Neuronal stem cell (in vitro differentiated cells): ENCODE measurements at regions not wholly inside any gene's neighbourhood (a gene's known extent, or its start where the extent isn't known, plus 50 kb on each side); places are given as distances from the start of the nearest gene placed in this dataset.

Source experiments
- DNase-seq: peaks from one replicate; pipeline ENCODE4 v3.0.0-alpha.2; 2013; ENCODE audit warnings: low spot score
- H2AFZ ChIP-seq: one replicate; pipeline ENCODE4 v1.6.1; 2013; ENCODE audit warnings: mild to moderate bottlenecking, low read length, inconsistent platforms
- H2AK5ac ChIP-seq: 2 replicates; pipeline ENCODE4 v1.6.1; 2013; ENCODE audit warnings: low read depth, mild to moderate bottlenecking, inconsistent platforms, low read length, moderate library complexity, mixed read lengths
- H2BK120ac ChIP-seq: 2 replicates; pipeline ENCODE4 v1.6.1; 2013; ENCODE audit warnings: low read depth, mild to moderate bottlenecking, inconsistent platforms, low read length, moderate library complexity, mixed read lengths
- H2BK12ac ChIP-seq: one replicate; pipeline ENCODE4 v1.6.1; 2013; ENCODE audit warnings: low read length, inconsistent platforms
- H2BK15ac ChIP-seq: 2 replicates; pipeline ENCODE4 v1.6.1; 2013; ENCODE audit warnings: mild to moderate bottlenecking, low read length, inconsistent platforms, mixed read lengths
- H2BK5ac ChIP-seq: one replicate; pipeline ENCODE4 v1.6.1; 2013; ENCODE audit warnings: inconsistent platforms, mild to moderate bottlenecking, low read length, moderate library complexity
- H3K14ac ChIP-seq: one replicate; pipeline ENCODE4 v1.6.1; 2013; ENCODE audit warnings: low read length, inconsistent platforms
- H3K18ac ChIP-seq: 2 replicates; pipeline ENCODE4 v1.6.1; 2013; ENCODE audit warnings: low read length, inconsistent platforms
- H3K23ac ChIP-seq: 2 replicates; pipeline ENCODE4 v1.6.1; 2013; ENCODE audit warnings: low read depth, mild to moderate bottlenecking, mixed read lengths, low read length, inconsistent platforms; ENCODE audit not compliant: poor library complexity
- H3K27ac ChIP-seq: replicated peaks from 3 replicates; pipeline ENCODE4 v1.5.1; 2013; ENCODE audit warnings: low read length, inconsistent platforms
- H3K27me3 ChIP-seq, 3 experiments: 2 replicates each; pipeline ENCODE4 v1.6.1; 2013; ENCODE audit warnings: low read length in 3 of 3, mild to moderate bottlenecking in 2 of 3, inconsistent platforms in 1 of 3, low read depth in 1 of 3, mixed read lengths in 1 of 3, moderate library complexity in 1 of 3; ENCODE audit not compliant: control insufficient read depth in 3 of 3, insufficient read depth in 3 of 3
- H3K36me3 ChIP-seq, 2 donors: replicated peaks in 1 of 2; 2 replicates each; pipeline ENCODE4 v1.6.1; 2013; ENCODE audit warnings: low read length in 2 of 2; ENCODE audit not compliant: control insufficient read depth in 2 of 2, insufficient read depth in 2 of 2
- H3K4ac ChIP-seq: 2 replicates; pipeline ENCODE4 v1.6.1; 2013; ENCODE audit warnings: inconsistent platforms, mild to moderate bottlenecking, low read length, moderate library complexity
- H3K4me1 ChIP-seq, 2 donors: 1 replicate in 1 of 2; 2 replicates in 1 of 2; pipeline ENCODE4 v1.6.1; 2013; ENCODE audit warnings: low read length in 2 of 2, low read depth in 1 of 2; ENCODE audit not compliant: control insufficient read depth in 2 of 2, insufficient read depth in 1 of 2
- H3K4me2 ChIP-seq: one replicate; pipeline ENCODE4 v1.6.1; 2013; ENCODE audit warnings: mild to moderate bottlenecking, low read length, inconsistent platforms; ENCODE audit not compliant: insufficient read depth, poor library complexity, severe bottlenecking
- H3K4me3 ChIP-seq, 2 donors: 2 replicates each; pipeline ENCODE4 v1.5.1; 2013; ENCODE audit warnings: low read length in 2 of 2, mild to moderate bottlenecking in 2 of 2, inconsistent platforms in 1 of 2, moderate library complexity in 1 of 2
- H3K79me1 ChIP-seq: one replicate; pipeline ENCODE4 v1.6.1; 2013; ENCODE audit warnings: low read depth, mild to moderate bottlenecking, inconsistent platforms, low read length, moderate library complexity
- H3K9ac ChIP-seq: one replicate; pipeline ENCODE4 v1.6.1; 2013; ENCODE audit warnings: mild to moderate bottlenecking, low read depth, low read length, inconsistent platforms; ENCODE audit not compliant: poor library complexity
- H3K9me3 ChIP-seq, 2 donors: replicated peaks in 1 of 2; 2 replicates each; pipeline versions ENCODE3 to v1.6.1; 2013; ENCODE audit warnings: low read length in 2 of 2, mild to moderate bottlenecking in 2 of 2, inconsistent platforms in 1 of 2, low read depth in 1 of 2, mixed read lengths in 1 of 2, moderate library complexity in 1 of 2; ENCODE audit not compliant: control insufficient read depth in 2 of 2, insufficient read depth in 1 of 2
- H4K8ac ChIP-seq: one replicate; pipeline ENCODE4 v1.6.1; 2013; ENCODE audit warnings: low read depth, mild to moderate bottlenecking, inconsistent platforms, low read length, moderate library complexity
- H4K91ac ChIP-seq: one replicate; pipeline ENCODE4 v1.6.1; 2013; ENCODE audit warnings: low read length, low read depth, mild to moderate bottlenecking, inconsistent platforms; ENCODE audit not compliant: poor library complexity
- WGBS, 2 donors: extraction: QIAGEN DNeasy Blood & Tissue Kit; methylation state at CpG; one replicate each; pipeline ENCODE4 v1.1.7; 2013; ENCODE audit warnings: missing lambda C conversion rate in 2 of 2, mixed read lengths in 1 of 2; ENCODE audit not compliant: insufficient read length in 2 of 2, insufficient replicate concordance in 1 of 2; ENCODE audit errors: extremely low coverage in 2 of 2; 5-methylcytosine and 5-hydroxymethylcytosine counted together

DNA sequence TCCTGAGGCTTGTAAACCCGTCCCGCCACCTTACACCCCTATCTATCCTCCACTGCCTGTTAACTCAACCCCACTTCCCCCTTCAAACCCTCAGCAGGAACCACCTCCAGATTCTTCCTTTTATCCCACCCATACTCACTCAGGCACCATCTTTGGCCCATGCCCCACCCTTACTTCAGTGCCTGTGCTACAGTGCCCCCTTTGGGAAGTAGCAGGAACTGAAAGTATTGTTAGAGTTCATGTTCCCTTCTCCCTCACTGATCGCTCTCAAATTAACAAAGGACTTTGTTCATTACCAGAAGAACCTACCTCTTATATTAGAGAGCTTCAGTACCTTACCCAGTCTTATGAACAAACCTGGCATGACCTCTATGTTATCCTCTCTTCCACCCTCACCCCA lies 92.2 kb upstream of the MOCS2 start:
- no peak overlapping the region for H2AK5ac ChIP-seq
- no peak overlapping the region for H3K23ac ChIP-seq
- no peak overlapping the region for H2BK5ac ChIP-seq
- H3K36me3 ChIP-seq, result no peaks in the 10 kb centered on the region
- H3K18ac ChIP-seq, result no peak overlapping the region
- H3K27me3 ChIP-seq, result no peaks in the 10 kb centered on the region
- H2BK12ac ChIP-seq, result no peak overlapping the region
- no peak overlapping the region for H2BK15ac ChIP-seq
- H2AFZ ChIP-seq, result no peak overlapping the region
- H3K9me3 ChIP-seq, result no peaks in the 10 kb centered on the region
- no peak overlapping the region for H3K4ac ChIP-seq
- H3K27ac ChIP-seq, result no peak overlapping the region
- H3K4me2 ChIP-seq, result no peak overlapping the region
- no peaks in the 10 kb centered on the region for H3K79me1 ChIP-seq
- H3K4me3 ChIP-seq, result no peak overlapping the region
- H3K9ac ChIP-seq, result no peak overlapping the region
- H2BK120ac ChIP-seq, result no peak overlapping the region
- H4K8ac ChIP-seq, result no peak overlapping the region
- H3K4me1 ChIP-seq, result no peaks in the 10 kb centered on the region
- no peak overlapping the region for H3K14ac ChIP-seq
- DNase-seq, result no peak
- no CpG with 5 or more reads among the region's 3 CpGs for WGBS, 2 donors
- H4K91ac ChIP-seq, result no peak overlapping the region

DNA sequence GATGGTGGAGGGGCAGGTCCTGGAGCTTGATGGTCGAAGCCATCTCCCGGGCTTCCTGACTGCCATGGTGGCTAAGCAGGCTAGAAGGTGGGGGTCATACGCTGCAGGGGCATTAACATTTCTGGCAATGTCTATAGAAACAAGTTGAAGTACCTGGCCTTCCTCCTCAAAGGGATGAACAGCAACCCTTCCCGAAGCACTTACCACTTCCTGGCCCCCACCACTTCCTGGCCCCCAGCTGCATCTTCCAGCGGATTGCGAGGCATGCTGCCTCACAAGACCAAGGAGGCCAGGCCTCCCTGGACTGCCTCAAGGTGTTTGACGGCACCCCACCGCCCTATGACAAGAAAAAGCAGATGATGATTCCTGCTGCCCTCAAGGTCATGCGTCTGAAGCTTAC lies 97.0 kb upstream of the MOCS2 start:
- Histone ChIP-seq H3K14ac (no peak overlapping the region), H3K27ac (no peak overlapping the region), H3K27me3 (no peaks in the 10 kb centered on the region), H3K4me1 (no peaks in the 10 kb centered on the region), H2AFZ (no peak overlapping the region), H2BK5ac (no peak overlapping the region), H3K4me3 (no peak overlapping the region), H3K9ac (no peak overlapping the region), H3K23ac (no peak overlapping the region), H3K36me3 (no peaks in the 10 kb centered on the region), H3K4ac (no peak overlapping the region), H2BK12ac (no peak overlapping the region), H3K4me2 (no peak overlapping the region), H4K91ac (no peak overlapping the region), H2AK5ac (no peak overlapping the region), H4K8ac (no peak overlapping the region), H3K9me3 (no peaks in the 10 kb centered on the region), H2BK120ac (no peak overlapping the region), H3K18ac (no peak overlapping the region), H3K79me1 (no peaks in the 10 kb centered on the region), H2BK15ac (no peak overlapping the region)
- no CpG with 5 or more reads among the region's 9 CpGs for WGBS, 2 donors
- no peak for DNase-seq

DNA sequence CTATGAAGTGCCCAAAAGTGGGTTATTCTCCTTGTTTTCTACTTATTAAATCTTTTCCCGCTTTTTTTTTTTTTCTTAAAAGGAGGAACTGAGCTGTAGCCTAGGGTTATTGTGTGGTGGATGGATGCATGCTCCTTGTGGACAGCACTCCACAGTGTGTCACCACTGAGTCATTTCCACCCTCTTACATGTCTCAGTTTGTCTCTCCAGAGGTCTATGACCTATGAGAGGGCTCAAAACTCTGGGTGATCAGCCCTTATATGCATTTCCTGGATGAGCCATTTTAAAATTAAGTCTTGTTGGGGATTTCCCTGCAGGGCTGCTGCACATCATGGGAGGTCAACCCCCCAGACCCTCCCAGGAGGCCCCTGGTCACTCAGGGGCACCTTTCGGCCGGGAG lies 102.2 kb upstream of the MOCS2 start:
- H3K4me3 ChIP-seq, result no peak overlapping the region
- no peak overlapping the region for H3K9ac ChIP-seq
- H3K27me3 ChIP-seq, result no peaks in the 10 kb centered on the region
- H3K4me1 ChIP-seq, result no peaks in the 10 kb centered on the region
- no peaks in the 10 kb centered on the region for H3K36me3 ChIP-seq
- WGBS, 2 donors, result no CpG with 5 or more reads among the region's 3 CpGs
- no peak overlapping the region for H2BK15ac ChIP-seq
- H3K18ac ChIP-seq, result no peak overlapping the region
- no peak overlapping the region for H2AK5ac ChIP-seq
- no peak for DNase-seq
- H2BK120ac ChIP-seq, result no peak overlapping the region
- H3K4ac ChIP-seq, result no peak overlapping the region
- H4K8ac ChIP-seq, result no peak overlapping the region
- no peak overlapping the region for H3K14ac ChIP-seq
- no peak overlapping the region for H2AFZ ChIP-seq
- no peak overlapping the region for H3K23ac ChIP-seq
- no peak overlapping the region for H4K91ac ChIP-seq
- no peaks in the 10 kb centered on the region for H3K79me1 ChIP-seq
- no peaks in the 10 kb centered on the region for H3K9me3 ChIP-seq
- no peak overlapping the region for H2BK5ac ChIP-seq
- H2BK12ac ChIP-seq, result no peak overlapping the region
- H3K4me2 ChIP-seq, result no peak overlapping the region
- no peak overlapping the region for H3K27ac ChIP-seq

DNA sequence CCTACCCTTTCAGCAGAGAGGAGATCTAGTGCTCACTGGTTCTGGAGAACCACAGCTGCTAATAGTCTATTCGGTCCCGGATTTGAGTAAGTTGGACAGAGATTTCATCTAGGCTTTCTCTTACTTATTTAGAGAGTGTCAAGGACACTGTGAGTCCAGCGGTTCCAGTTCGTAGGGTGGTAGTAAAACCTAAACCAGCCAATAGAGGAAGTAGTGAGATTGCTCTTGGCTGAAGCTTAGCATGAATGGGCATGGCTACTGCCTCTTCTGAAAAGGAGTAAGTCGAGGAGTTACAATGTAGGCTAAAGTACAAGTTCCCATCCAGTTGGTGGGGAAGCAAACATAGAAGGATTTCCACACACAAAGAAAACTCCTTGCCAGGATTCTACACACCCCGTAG lies 109.6 kb upstream of the MOCS2 start:
- H3K4ac ChIP-seq, result no peak overlapping the region
- H3K4me1 ChIP-seq, result no peaks in the 10 kb centered on the region
- no peak overlapping the region for H3K4me3 ChIP-seq
- no peak overlapping the region for H2BK12ac ChIP-seq
- H4K91ac ChIP-seq, result no peak overlapping the region
- H2BK120ac ChIP-seq, result no peak overlapping the region
- no peak overlapping the region for H3K14ac ChIP-seq
- no peak overlapping the region for H2AFZ ChIP-seq
- no peak for DNase-seq
- H2BK5ac ChIP-seq, result no peak overlapping the region
- no peaks in the 10 kb centered on the region for H3K27me3 ChIP-seq
- no peaks in the 10 kb centered on the region for H3K36me3 ChIP-seq
- H3K4me2 ChIP-seq, result no peak overlapping the region
- H3K23ac ChIP-seq, result no peak overlapping the region
- no peak overlapping the region for H3K18ac ChIP-seq
- WGBS, 2 donors, result no CpG with 5 or more reads among the region's 6 CpGs
- H2BK15ac ChIP-seq, result no peak overlapping the region
- H2AK5ac ChIP-seq, result no peak overlapping the region
- H3K9ac ChIP-seq, result no peak overlapping the region
- H3K79me1 ChIP-seq, result no peaks in the 10 kb centered on the region
- no peak overlapping the region for H3K27ac ChIP-seq
- H3K9me3 ChIP-seq, result no peaks in the 10 kb centered on the region
- H4K8ac ChIP-seq, result no peak overlapping the region
